ENCODE measurements at regions not wholly inside any gene's neighbourhood (a gene's known extent, or its start where the extent isn't known, plus 50 kb on each side); places are given as distances from the start of the nearest gene placed in this dataset.
"Not testable (repeated sequence)": the region's sequence is repeated elsewhere in the genome, so short reads cannot be mapped to it uniquely, and the experiment has no call there.

DNA sequence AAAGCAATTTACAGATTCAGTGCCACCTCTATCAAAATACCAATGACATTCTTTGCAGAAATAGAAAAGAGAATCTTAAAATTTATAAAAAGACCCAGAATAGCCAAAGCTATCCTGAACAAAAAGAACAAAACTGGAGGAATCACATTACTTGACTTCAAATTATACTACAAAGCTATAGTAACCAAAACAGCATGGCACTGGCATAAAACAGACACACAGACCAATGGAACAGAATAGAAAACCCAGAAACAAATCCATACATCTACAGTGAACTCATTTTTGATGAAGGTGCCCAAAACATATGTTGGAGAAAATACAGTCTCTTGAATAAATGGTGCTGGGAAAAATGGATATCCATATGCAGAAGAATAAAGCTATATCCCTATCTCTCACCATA is 578.9 kb upstream of the IL12A start:
- H3K27me3 ChIP-seq (ENCODE audit: insufficient read depth); H3K4me2 ChIP-seq; POLR2A ChIA-PET; H4K20me1 ChIP-seq (ENCODE audit: insufficient read depth); H3F3A ChIP-seq (replicated peaks; ENCODE audit: insufficient read depth); H3K4me1 ChIP-seq (ENCODE audit: control insufficient read depth in 1 of 2, insufficient read depth in 2 of 2, low read depth in 1 of 2, low read length in 1 of 2); CTCF ChIA-PET; H3K9me2 ChIP-seq; H3K79me2 ChIP-seq (ENCODE audit: insufficient read depth); H3K36me3 ChIP-seq (replicated peaks in 1 of 2; ENCODE audit: control insufficient read depth in 1 of 2, insufficient read depth in 2 of 2, low read length in 1 of 2); H3K27ac ChIP-seq (ENCODE audit: low read depth in 2 of 2, low read length in 1 of 2); H3K4me3 ChIP-seq (ENCODE audit: low read depth in 2 of 2, low read length in 1 of 2); DNase-seq; H2AFZ ChIP-seq (ENCODE audit: low read depth); H3K9ac ChIP-seq; H3K9me3 ChIP-seq: not testable (repeated sequence)

- WGBS (ENCODE audit: low lambda C conversion rate) = 23% methylated on average over 2 of the region's 2 CpGs
- CTCF ChIA-PET = no interaction called here
- no peak overlapping the region for H3K4me3 ChIP-seq (ENCODE audit: low read depth in 2 of 2, low read length in 1 of 2)
Measured at GRCh38 chr3:159413319-159413718, 575.3 kb upstream of the IL12A start.

GRCh38 chr3:159416856-159417255 is 571.8 kb upstream of the IL12A start:
- Histone ChIP-seq H3K36me3 (replicated peaks in 1 of 2; ENCODE audit: control insufficient read depth in 1 of 2, insufficient read depth in 2 of 2, low read length in 1 of 2) (no peaks in the 10 kb centered on the region), H3K9ac (no peak overlapping the region), H4K20me1 (ENCODE audit: insufficient read depth) (no peaks in the 10 kb centered on the region), H3K9me2 (no peaks in the 10 kb centered on the region), H3K27me3 (ENCODE audit: insufficient read depth) (no peaks in the 10 kb centered on the region), H3F3A (replicated peaks; ENCODE audit: insufficient read depth) (no peaks in the 10 kb centered on the region), H3K4me1 (ENCODE audit: control insufficient read depth in 1 of 2, insufficient read depth in 2 of 2, low read depth in 1 of 2, low read length in 1 of 2) (no peaks in the 10 kb centered on the region; a peak in 1 of 4 replicates), H3K27ac (ENCODE audit: low read depth in 2 of 2, low read length in 1 of 2) (no peak overlapping the region), H3K4me2 (no peak overlapping the region), H2AFZ (ENCODE audit: low read depth) (no peak overlapping the region), H3K9me3 (no peaks in the 10 kb centered on the region), H3K79me2 (ENCODE audit: insufficient read depth) (no peaks in the 10 kb centered on the region), H3K4me3 (ENCODE audit: low read depth in 2 of 2, low read length in 1 of 2) (no peak overlapping the region)
- no peak for TF ChIP-seq GATA2 (CRISPR knock-in tag; IDR thresholded peaks at IDR 0.05)
- no peak for TF ChIP-seq JUND (IDR thresholded peaks at IDR 0.05)
- TF ChIP-seq, protein P1, sequence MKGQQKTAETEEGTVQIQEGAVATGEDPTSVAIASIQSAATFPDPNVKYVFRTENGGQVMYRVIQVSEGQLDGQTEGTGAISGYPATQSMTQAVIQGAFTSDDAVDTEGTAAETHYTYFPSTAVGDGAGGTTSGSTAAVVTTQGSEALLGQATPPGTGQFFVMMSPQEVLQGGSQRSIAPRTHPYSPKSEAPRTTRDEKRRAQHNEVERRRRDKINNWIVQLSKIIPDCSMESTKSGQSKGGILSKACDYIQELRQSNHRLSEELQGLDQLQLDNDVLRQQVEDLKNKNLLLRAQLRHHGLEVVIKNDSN (IDR thresholded peaks at IDR 0.05; ENCODE audit: borderline replicate concordance, low read depth) = no peak
- no peak for TF ChIP-seq REST (IDR thresholded peaks at IDR 0.05; ENCODE audit: low read depth, low read length)
- TF ChIP-seq CHD2 (IDR thresholded peaks at IDR 0.05; ENCODE audit: low read length, partially characterized antibody) = no peak
- no peak for TF ChIP-seq CTCF (IDR thresholded peaks at IDR 0.05)
- TF ChIP-seq ELF1 (IDR thresholded peaks at IDR 0.05) = no peak
- no peak for TF ChIP-seq POLR2AphosphoS5 (IDR thresholded peaks at IDR 0.05; ENCODE audit: low read depth, low read length)
- no peak for TF ChIP-seq EZH2phosphoT487 (IDR thresholded peaks at IDR 0.05; ENCODE audit: borderline replicate concordance, low read depth)
- no peak for TF ChIP-seq MXI1 (IDR thresholded peaks at IDR 0.05; ENCODE audit: low read depth, low read length)
- TF ChIP-seq EP300 (IDR thresholded peaks at IDR 0.05; ENCODE audit: borderline replicate concordance in 1 of 2, low read depth in 1 of 2, low read length in 1 of 2) = no peak
- TF ChIP-seq RAD21 (IDR thresholded peaks at IDR 0.05; ENCODE audit: low read length) = no peak
- TF ChIP-seq, protein P2, sequence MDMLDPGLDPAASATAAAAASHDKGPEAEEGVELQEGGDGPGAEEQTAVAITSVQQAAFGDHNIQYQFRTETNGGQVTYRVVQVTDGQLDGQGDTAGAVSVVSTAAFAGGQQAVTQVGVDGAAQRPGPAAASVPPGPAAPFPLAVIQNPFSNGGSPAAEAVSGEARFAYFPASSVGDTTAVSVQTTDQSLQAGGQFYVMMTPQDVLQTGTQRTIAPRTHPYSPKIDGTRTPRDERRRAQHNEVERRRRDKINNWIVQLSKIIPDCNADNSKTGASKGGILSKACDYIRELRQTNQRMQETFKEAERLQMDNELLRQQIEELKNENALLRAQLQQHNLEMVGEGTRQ (IDR thresholded peaks at IDR 0.05; ENCODE audit: borderline replicate concordance, low read depth, low read length) = no peak
- no peak for TF ChIP-seq TCF12 (IDR thresholded peaks at IDR 0.05)
- no peak for DNase-seq
- ChIA-PET CTCF (no interaction called here), POLR2A (no interaction called here)
- 35% methylated on average over 2 of the region's 2 CpGs for WGBS (ENCODE audit: low lambda C conversion rate)

More at GRCh38 chr3:159413319-159413718, 575.3 kb upstream of the IL12A start:
- Histone ChIP-seq H3F3A (replicated peaks; ENCODE audit: insufficient read depth) (no peaks in the 10 kb centered on the region), H3K9me2 (no peaks in the 10 kb centered on the region), H3K4me1 (ENCODE audit: control insufficient read depth in 1 of 2, insufficient read depth in 2 of 2, low read depth in 1 of 2, low read length in 1 of 2) (no peaks in the 10 kb centered on the region; a peak in 1 of 4 replicates), H3K9ac (no peak overlapping the region), H4K20me1 (ENCODE audit: insufficient read depth) (no peaks in the 10 kb centered on the region), H3K27ac (ENCODE audit: low read depth in 2 of 2, low read length in 1 of 2) (no peak overlapping the region), H2AFZ (ENCODE audit: low read depth) (no peak overlapping the region), H3K9me3 (no peaks in the 10 kb centered on the region), H3K4me2 (no peak overlapping the region), H3K27me3 (ENCODE audit: insufficient read depth) (no peaks in the 10 kb centered on the region), H3K79me2 (ENCODE audit: insufficient read depth) (no peaks in the 10 kb centered on the region), H3K36me3 (replicated peaks in 1 of 2; ENCODE audit: control insufficient read depth in 1 of 2, insufficient read depth in 2 of 2, low read length in 1 of 2) (no peaks in the 10 kb centered on the region)
- POLR2A ChIA-PET = no interaction called here
- no peak for DNase-seq
- no peak for TF ChIP-seq EZH2phosphoT487 (IDR thresholded peaks at IDR 0.05; ENCODE audit: borderline replicate concordance, low read depth)
- TF ChIP-seq RAD21 (IDR thresholded peaks at IDR 0.05; ENCODE audit: low read length) = no peak
- TF ChIP-seq RFX5 (IDR thresholded peaks at IDR 0.05; ENCODE audit: low read length) = no peak
- no peak for TF ChIP-seq TEAD4 (IDR thresholded peaks at IDR 0.05; ENCODE audit: borderline replicate concordance, insufficient read depth)
